HG03469 (cell line): ENCODE measurements at regions not wholly inside any gene's neighbourhood (a gene's known extent, or its start where the extent isn't known, plus 50 kb on each side); places are given as distances from the start of the nearest gene placed in this dataset.
"Not testable (repeated sequence)": the region's sequence is repeated elsewhere in the genome, so short reads cannot be mapped to it uniquely, and the experiment has no call there.

Experiments
- ATAC-seq: cut with Tn5 transposase; IDR thresholded peaks from one replicate; pipeline ENCODE4 v1.9.1; 2021; ENCODE audit warnings: mild to moderate bottlenecking, moderate library complexity, moderate number of reproducible peaks; ENCODE audit not compliant: unreplicated experiment

GRCh38 chr5:118606940-118607339 lies 381.4 kb downstream of the DTWD2 start:
- no peak for ATAC-seq

- ATAC-seq, result no peak
Measured at GRCh38 chr5:118605761-118606160, 382.6 kb downstream of the DTWD2 start.

- no peak for ATAC-seq
Measured at GRCh38 chr5:118604106-118604505, 384.2 kb downstream of the DTWD2 start.

GRCh38 chr5:118603278-118603677 lies 385.1 kb downstream of the DTWD2 start:
- ATAC-seq, result no peak

GRCh38 chr5:118598311-118598710 lies 390.0 kb downstream of the DTWD2 start:
- ATAC-seq, result no peak

GRCh38 chr5:118597543-118597942 lies 390.8 kb downstream of the DTWD2 start:
- ATAC-seq, result no peak

GRCh38 chr5:118596255-118596654 lies 392.1 kb downstream of the DTWD2 start:
- ATAC-seq, result no peak

GRCh38 chr5:118593003-118593328 lies 395.4 kb downstream of the DTWD2 start:
- no peak for ATAC-seq

- ATAC-seq, result no peak
Measured at GRCh38 chr5:118592229-118593002, 395.9 kb downstream of the DTWD2 start.

- ATAC-seq, result no peak
Measured at GRCh38 chr5:118590806-118591205, 397.5 kb downstream of the DTWD2 start.

- ATAC-seq, result no peak
Measured at GRCh38 chr5:118580949-118581348, 407.4 kb downstream of the DTWD2 start.

GRCh38 chr5:118578093-118578492 lies 410.3 kb downstream of the DTWD2 start:
- ATAC-seq, result no peak

GRCh38 chr5:118577621-118578020 lies 410.7 kb downstream of the DTWD2 start:
- no peak for ATAC-seq

- not testable (repeated sequence) for ATAC-seq
Measured at GRCh38 chr5:118570276-118570675, 418.1 kb downstream of the DTWD2 start.

GRCh38 chr5:118569596-118569995 lies 418.8 kb downstream of the DTWD2 start:
- ATAC-seq, result not testable (repeated sequence)

- ATAC-seq, result no peak
Measured at GRCh38 chr5:118565335-118565971, 422.9 kb downstream of the DTWD2 start.

GRCh38 chr5:118561971-118562370 lies 426.4 kb downstream of the DTWD2 start:
- no peak for ATAC-seq

GRCh38 chr5:118561235-118561634 lies 427.1 kb downstream of the DTWD2 start:
- ATAC-seq, result no peak

- no peak for ATAC-seq
Measured at GRCh38 chr5:118558871-118559270, 429.5 kb downstream of the DTWD2 start.

- no peak for ATAC-seq
Measured at GRCh38 chr5:118557251-118557661, 431.1 kb downstream of the DTWD2 start.

- no peak for ATAC-seq
Measured at GRCh38 chr5:118556792-118557191, 431.6 kb downstream of the DTWD2 start.

- no peak for ATAC-seq
Measured at GRCh38 chr5:118555727-118556126, 432.6 kb downstream of the DTWD2 start.

- ATAC-seq, result no peak
Measured at GRCh38 chr5:118554981-118555380, 433.4 kb downstream of the DTWD2 start.
